Activated naive CD8-positive, alpha-beta T cell treated with anti-CD3 and anti-CD28 coated beads, Interleukin-2, amount 10 ng/mL, durations not matched to agents 7 days and 5 days (primary cell): ENCODE measurements at regions not wholly inside any gene's neighbourhood (a gene's known extent, or its start where the extent isn't known, plus 50 kb on each side); places are given as distances from the start of the nearest gene placed in this dataset.

Experiments
- ATAC-seq: fragments of 150-1000 bp; cut with Tn5 transposase; one replicate; pipeline ENCODE4 v1.10.0; 2021; ENCODE audit warnings: low read depth, moderate library complexity
- POLR2A ChIA-PET: fragments of 350-600 bp; sonication (Branson Sonifier 250); formaldehyde crosslinking; loops from one replicate; lab custom pipeline; 2021; ENCODE audit warnings: antibody characterized with exemption; lab: Charles Lee
- DNase-seq: peaks from one replicate; pipeline ENCODE4 v3.0.0; 2021
- H3K27ac Mint-ChIP-seq: one replicate; pipeline ENCODE4 v1.8.0; 2022; ENCODE audit warnings: mild to moderate bottlenecking, mixed read lengths
- H3K27me3 Mint-ChIP-seq: one replicate; pipeline ENCODE4 v1.8.0; 2022; ENCODE audit warnings: mild to moderate bottlenecking, moderate library complexity, mixed read lengths
- H3K36me3 Mint-ChIP-seq: one replicate; pipeline ENCODE4 v1.8.0; 2021; ENCODE audit warnings: mild to moderate bottlenecking, mixed read lengths
- H3K4me1 Mint-ChIP-seq: one replicate; pipeline ENCODE4 v1.8.0; 2021; ENCODE audit warnings: mixed read lengths
- H3K4me3 Mint-ChIP-seq: one replicate; pipeline ENCODE4 v1.8.0; 2022; ENCODE audit warnings: mild to moderate bottlenecking, moderate library complexity, mixed read lengths
- H3K9me3 Mint-ChIP-seq: one replicate; pipeline ENCODE4 v1.8.0; 2021; ENCODE audit warnings: mixed read lengths

DNA sequence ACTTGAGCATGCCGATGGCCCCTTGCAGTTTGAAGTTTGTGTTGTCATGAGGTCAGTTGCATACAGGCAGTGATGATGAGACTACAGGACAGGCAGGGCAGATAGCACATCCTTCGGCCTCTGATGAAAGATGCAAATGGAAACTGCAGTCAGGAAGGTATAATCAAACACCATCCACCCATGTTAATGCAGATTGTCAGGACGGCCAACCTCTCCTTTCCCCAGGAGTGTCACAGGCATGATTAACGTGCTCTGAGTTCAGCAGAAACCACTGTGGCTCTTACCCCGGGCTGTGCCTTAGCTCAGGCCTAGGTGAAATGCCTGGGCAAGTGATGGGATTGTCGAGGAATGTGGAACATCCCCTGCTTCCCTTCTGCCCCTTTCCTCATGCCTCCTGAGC, 893.5 kb upstream of the RBFOX1 start:
- DNase-seq: no peak
- Mint-ChIP-seq H3K36me3 (no peaks in the 10 kb centered on the region), H3K4me3 (no peak overlapping the region), H3K4me1 (no peaks in the 10 kb centered on the region), H3K27ac (no peak overlapping the region), H3K27me3 (no peaks in the 10 kb centered on the region), H3K9me3 (peaks cover 11% of the 10 kb centered on the region)
- POLR2A ChIA-PET: no interaction called here
- no peak for ATAC-seq

DNA sequence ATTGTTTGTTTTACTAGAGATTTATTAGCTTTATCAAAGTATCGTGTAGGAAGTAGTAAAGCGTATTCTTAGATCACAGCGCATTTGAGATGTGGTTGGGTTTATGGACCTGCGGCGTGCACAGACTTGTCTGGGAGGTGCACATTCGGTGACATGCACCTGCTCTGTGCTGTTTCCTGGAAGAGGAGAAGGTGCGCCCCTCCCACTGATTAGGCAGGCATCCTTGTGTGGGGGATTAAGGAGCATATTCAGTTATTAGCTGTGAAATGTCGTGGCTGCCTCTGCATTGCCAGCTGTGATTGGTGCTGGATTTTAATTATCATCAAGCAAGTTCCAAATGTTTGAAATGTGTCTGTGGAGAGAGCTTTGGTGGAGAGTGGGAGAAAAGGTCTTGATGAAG, 903.8 kb upstream of the RBFOX1 start:
- ATAC-seq (no peak), DNase-seq (no peak)
- H3K9me3 Mint-ChIP-seq: peaks cover 14% of the 10 kb centered on the region
- no peaks in the 10 kb centered on the region for H3K4me1 Mint-ChIP-seq
- no peak overlapping the region for H3K27ac Mint-ChIP-seq
- H3K36me3 Mint-ChIP-seq: no peaks in the 10 kb centered on the region
- no peak overlapping the region for H3K4me3 Mint-ChIP-seq
- POLR2A ChIA-PET: no interaction called here
- H3K27me3 Mint-ChIP-seq: no peaks in the 10 kb centered on the region

DNA sequence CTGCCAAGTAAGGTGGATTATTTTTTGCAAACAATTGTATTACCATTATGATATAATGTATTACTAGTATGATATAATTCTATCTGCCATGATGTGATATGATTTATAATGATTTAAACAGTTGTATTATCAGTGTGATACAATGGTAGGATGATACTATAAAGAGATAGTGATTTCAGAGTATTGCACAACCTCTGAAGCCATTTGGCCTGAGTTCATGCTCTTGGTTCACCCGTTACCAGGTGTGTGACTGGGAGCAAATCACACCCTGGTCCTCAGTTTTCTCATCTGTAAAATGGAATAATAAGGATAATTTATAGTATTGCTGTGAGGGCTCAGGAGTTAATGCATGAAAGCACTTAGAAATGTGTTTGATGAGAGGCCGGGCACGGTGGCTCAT, 905.0 kb upstream of the RBFOX1 start:
- Mint-ChIP-seq H3K36me3 (no peaks in the 10 kb centered on the region), H3K4me3 (no peak overlapping the region), H3K27me3 (no peaks in the 10 kb centered on the region), H3K27ac (no peak overlapping the region), H3K9me3 (peaks cover 17% of the 10 kb centered on the region), H3K4me1 (no peaks in the 10 kb centered on the region)
- ATAC-seq: no peak
- POLR2A ChIA-PET: no interaction called here
- DNase-seq: no peak

DNA sequence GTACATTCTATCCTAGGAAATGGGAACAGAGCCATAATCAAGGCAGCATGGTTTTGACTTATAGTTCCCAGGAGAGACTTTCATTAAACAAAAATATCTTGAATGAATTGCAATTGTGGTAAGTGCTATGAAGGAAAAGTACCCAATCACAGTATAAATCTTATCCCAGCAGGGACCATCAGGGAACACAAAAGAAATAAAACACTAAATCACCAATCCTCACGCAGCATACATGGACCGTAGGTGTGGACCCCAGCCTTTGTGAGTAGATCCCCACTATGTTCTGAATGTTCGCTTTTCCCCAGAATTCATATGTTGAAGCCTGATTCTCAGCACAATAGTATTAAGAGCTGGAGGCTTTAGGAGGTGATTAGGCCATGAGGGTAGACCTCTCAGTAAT, 925.0 kb upstream of the RBFOX1 start:
- Mint-ChIP-seq H3K4me1 (no peaks in the 10 kb centered on the region), H3K27me3 (no peaks in the 10 kb centered on the region), H3K36me3 (no peaks in the 10 kb centered on the region), H3K9me3 (peaks cover 2% of the 10 kb centered on the region), H3K4me3 (no peak overlapping the region), H3K27ac (no peak overlapping the region)
- ATAC-seq (no peak), DNase-seq (no peak)
- POLR2A ChIA-PET: no interaction called here

DNA sequence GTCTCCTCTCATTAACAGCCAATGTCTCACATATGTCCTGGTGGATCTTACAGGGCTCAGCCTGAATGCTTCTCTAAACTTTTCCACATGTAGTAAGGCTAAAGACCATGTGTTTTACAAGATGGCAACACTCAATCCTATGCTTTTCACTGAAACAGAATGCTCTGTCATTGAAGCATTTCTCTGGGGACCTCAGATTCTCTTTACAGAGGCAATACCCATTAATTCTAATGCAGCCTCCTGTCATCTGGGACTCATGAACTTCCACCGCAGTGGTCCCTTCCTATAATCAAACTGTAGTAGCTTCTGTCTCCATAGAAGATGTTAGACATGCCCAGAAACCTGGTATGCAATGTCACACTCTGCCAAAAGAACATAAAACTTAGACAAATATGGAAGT, 926.6 kb upstream of the RBFOX1 start:
- no peaks in the 10 kb centered on the region for H3K4me1 Mint-ChIP-seq
- DNase-seq: no peak
- no peaks in the 10 kb centered on the region for H3K36me3 Mint-ChIP-seq
- no peak overlapping the region for H3K27ac Mint-ChIP-seq
- no peak overlapping the region for H3K4me3 Mint-ChIP-seq
- ATAC-seq: no peak
- no peaks in the 10 kb centered on the region for H3K9me3 Mint-ChIP-seq
- POLR2A ChIA-PET: no interaction called here
- H3K27me3 Mint-ChIP-seq: no peaks in the 10 kb centered on the region

DNA sequence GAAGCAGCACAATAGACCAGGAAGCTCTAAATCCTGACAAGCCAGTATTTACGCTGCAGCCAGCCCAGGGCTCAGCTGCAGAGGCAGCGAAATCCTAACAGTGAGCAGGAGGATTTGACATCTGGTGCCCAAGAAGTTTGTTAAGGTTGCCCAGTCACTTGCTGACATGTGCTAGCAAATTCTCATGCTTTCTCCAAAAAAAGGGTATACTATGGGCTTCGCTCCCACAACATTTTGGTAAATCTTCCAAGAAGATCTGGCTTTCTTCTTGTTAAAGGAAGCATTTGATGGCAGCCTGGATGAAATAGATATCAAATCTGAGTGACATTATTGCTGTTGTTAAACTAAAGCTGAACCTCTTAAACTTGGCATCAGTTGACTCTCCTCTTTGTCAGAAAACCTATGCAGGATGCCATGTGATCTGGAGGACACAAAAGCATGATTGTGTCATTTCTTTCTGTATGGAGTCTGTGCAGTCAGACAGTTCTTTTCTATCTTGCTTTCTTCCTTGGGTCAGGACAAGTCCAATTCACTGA, 949.7 kb upstream of the RBFOX1 start:
- Mint-ChIP-seq H3K27me3 (no peaks in the 10 kb centered on the region), H3K9me3 (peaks cover 6% of the 10 kb centered on the region), H3K4me1 (no peaks in the 10 kb centered on the region), H3K4me3 (no peak overlapping the region), H3K27ac (no peak overlapping the region), H3K36me3 (no peaks in the 10 kb centered on the region)
- POLR2A ChIA-PET: no interaction called here
- no peak for ATAC-seq
- DNase-seq: no peak

DNA sequence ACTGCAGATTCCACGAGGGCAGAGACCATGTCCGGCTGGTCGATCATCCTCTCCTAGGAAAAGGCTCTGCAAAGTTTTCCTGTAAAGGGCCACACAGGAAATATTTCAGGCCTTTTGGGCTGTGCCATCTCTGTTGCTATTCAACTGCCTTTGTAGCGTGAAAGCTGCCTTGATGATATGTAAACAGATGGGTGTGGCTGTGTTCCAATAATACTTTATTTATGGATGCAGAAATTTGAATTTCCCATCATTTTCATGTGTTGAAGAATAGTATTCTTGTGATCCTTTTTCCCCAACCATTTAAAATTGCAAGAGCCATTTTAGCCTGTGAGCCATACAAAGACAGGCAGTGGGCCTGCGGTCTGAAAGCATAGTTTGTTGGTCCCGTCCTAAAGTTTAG, 950.7 kb upstream of the RBFOX1 start:
- Mint-ChIP-seq H3K27me3 (no peaks in the 10 kb centered on the region), H3K36me3 (no peaks in the 10 kb centered on the region), H3K27ac (no peak overlapping the region), H3K4me1 (no peaks in the 10 kb centered on the region), H3K4me3 (no peak overlapping the region), H3K9me3 (peaks cover 6% of the 10 kb centered on the region)
- no peak for ATAC-seq
- POLR2A ChIA-PET: no interaction called here
- no peak for DNase-seq

DNA sequence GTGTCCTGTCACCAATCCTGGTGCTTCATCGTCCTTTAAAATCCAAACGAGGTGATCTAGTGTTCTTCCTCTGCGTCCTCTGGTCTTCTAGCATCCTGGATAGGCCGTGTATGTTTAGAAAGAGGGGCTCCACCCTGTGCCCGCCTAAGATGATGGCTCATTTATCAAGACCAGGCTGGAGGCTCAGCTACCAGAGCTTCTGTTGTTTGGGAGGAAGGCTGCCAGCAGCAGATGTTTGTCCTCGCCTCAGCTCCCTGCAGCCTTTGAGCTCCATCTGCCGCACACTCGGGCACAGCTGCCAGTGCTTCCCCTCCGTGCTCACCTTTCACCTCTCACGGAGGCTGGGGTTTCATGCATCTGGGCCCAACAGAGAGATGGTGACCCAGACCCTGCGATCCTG, 954.7 kb upstream of the RBFOX1 start:
- Mint-ChIP-seq H3K4me1 (no peaks in the 10 kb centered on the region), H3K27ac (no peak overlapping the region), H3K9me3 (peaks cover 3% of the 10 kb centered on the region), H3K4me3 (no peak overlapping the region), H3K27me3 (no peaks in the 10 kb centered on the region), H3K36me3 (no peaks in the 10 kb centered on the region)
- DNase-seq (no peak), ATAC-seq (no peak)
- POLR2A ChIA-PET: no interaction called here

DNA sequence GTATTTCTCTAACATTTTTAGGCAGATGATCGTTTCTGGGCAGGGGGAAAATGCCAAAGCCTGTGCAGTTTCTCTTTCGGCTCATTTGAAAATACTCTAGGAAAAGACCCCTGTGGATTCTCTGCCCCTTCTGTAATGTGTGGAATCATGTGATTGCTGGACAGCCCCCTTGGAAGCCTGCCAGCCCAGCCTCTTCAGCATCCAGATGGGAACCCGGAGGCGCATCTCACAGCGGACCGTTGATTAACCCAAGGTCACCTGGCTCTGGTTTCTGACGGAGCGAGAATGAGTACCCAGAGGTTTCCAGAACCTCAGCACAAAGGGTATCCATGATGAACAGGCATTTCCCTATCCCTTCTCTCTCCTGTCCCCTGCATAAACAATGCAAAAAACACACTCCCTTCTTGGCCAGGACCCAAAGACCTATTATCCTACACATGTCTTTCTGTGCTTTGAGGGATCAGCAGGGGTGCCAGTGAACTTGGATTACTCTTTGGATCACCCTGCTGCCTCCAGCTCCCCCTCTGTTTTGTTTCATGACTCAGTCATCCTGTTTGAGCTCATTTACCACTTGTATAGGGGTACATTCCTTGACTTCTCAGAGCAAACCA, 957.1 kb upstream of the RBFOX1 start:
- Mint-ChIP-seq H3K9me3 (peaks cover 3% of the 10 kb centered on the region), H3K27me3 (no peaks in the 10 kb centered on the region), H3K27ac (no peak overlapping the region), H3K4me3 (no peak overlapping the region), H3K4me1 (no peaks in the 10 kb centered on the region), H3K36me3 (no peaks in the 10 kb centered on the region)
- DNase-seq (no peak), ATAC-seq (no peak)
- POLR2A ChIA-PET: no interaction called here

DNA sequence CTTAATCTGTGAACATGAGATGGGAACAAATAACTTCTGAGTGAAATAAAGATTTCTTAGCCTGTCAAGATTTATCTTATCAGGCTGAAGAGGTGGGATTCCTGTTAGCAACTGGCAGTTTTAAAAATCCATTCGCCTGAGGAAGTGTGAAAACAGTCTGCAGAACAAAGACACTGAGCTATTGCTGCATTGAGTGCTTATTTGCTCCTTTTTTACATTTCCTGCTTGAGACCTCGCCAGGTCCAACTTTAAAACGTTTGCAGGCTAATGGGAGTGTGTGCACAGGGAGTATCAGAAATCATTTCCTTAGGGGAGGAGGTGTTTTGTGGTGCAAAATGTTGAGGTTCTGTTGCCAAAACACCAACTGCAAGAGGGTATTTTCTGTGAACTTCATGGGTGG, 957.8 kb upstream of the RBFOX1 start:
- DNase-seq (no peak), ATAC-seq (no peak)
- Mint-ChIP-seq H3K27me3 (no peaks in the 10 kb centered on the region), H3K4me1 (no peaks in the 10 kb centered on the region), H3K36me3 (no peaks in the 10 kb centered on the region), H3K27ac (no peak overlapping the region), H3K4me3 (no peak overlapping the region), H3K9me3 (peaks cover 6% of the 10 kb centered on the region)
- POLR2A ChIA-PET: no interaction called here

DNA sequence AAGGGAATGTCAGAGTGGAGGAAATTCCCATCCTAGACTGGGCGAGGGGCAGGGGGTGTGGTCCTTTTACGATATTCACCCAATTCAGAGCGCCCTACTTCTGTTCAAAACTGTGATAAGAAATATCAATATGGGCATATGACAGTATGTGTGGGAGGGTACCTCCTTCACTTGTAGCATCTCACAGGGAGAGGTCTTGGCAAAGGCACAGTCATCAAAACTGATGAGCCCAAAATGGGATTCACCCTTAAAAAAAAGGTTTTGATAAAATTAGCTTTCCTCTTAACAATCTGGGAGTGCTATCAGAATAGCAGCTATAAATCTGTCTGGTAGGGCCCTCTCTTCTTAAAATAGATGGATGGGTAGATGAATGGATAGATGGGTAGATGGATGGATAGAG, 967.8 kb upstream of the RBFOX1 start:
- no peaks in the 10 kb centered on the region for H3K36me3 Mint-ChIP-seq
- H3K27ac Mint-ChIP-seq: no peak overlapping the region
- no peaks in the 10 kb centered on the region for H3K27me3 Mint-ChIP-seq
- POLR2A ChIA-PET: no interaction called here
- no peaks in the 10 kb centered on the region for H3K4me1 Mint-ChIP-seq
- H3K4me3 Mint-ChIP-seq: no peak overlapping the region
- peaks cover 3% of the 10 kb centered on the region for H3K9me3 Mint-ChIP-seq
- ATAC-seq (no peak), DNase-seq (no peak)

DNA sequence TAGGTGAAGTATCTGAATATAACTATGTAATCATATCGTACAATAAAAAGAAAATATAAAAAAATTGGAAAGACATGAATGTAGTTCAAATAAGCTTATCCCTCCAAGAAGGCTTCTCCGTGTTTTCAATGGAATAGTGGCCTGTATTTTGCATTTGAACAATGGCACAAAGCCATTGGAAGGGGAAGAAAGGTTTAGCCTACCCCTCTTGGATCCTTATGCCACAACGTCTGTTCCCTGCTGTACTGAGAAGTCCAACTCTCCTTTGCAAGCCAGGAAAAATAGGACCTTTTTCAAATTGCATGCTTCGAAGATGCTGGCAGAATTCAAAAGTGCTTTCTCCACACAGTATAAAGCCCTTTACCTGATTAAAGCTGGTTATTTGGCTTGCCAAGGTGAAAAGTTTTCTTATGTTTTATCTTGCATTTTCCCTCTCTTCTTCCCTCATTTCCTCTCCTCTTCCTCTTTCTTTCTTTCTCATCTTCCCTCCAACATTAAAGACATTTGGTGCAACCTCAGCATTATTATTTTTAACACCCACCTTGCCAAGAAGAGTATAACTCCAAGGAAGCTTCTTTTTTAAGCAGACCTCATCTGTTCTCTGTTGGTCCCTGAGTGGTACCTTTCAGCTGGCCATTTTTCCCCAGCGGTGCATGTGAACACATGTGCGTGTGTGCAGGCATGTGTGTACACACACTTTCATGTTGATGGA, 968.6 kb upstream of the RBFOX1 start:
- Mint-ChIP-seq H3K36me3 (no peaks in the 10 kb centered on the region), H3K27ac (no peak overlapping the region), H3K9me3 (peaks cover 2% of the 10 kb centered on the region), H3K27me3 (no peaks in the 10 kb centered on the region), H3K4me3 (no peak overlapping the region), H3K4me1 (no peaks in the 10 kb centered on the region)
- DNase-seq (no peak), ATAC-seq (no peak)
- POLR2A ChIA-PET: no interaction called here

DNA sequence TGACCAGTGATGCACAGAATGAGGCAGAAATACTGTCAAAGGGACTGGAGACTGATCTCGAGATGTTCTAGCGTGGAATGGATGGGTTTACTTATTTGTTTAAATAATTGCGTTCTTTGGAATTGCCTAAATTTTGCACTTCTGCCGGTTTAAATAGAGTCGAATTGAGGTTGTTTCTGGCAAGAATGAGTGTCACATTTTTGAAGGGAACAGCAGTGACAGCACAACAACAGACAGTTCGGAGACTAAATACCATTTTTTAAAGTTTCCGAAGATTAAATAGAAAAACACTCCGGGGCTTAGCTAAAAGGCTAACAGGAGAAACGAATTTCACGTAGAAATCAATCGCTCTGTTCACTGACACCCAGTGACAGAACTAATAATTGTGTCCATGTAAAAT, 969.2 kb upstream of the RBFOX1 start:
- peaks cover under 1% of the 10 kb centered on the region for H3K9me3 Mint-ChIP-seq
- ATAC-seq: no peak
- H3K27me3 Mint-ChIP-seq: no peaks in the 10 kb centered on the region
- no peak for DNase-seq
- H3K36me3 Mint-ChIP-seq: no peaks in the 10 kb centered on the region
- no peaks in the 10 kb centered on the region for H3K4me1 Mint-ChIP-seq
- POLR2A ChIA-PET: no interaction called here
- no peak overlapping the region for H3K4me3 Mint-ChIP-seq
- H3K27ac Mint-ChIP-seq: no peak overlapping the region

DNA sequence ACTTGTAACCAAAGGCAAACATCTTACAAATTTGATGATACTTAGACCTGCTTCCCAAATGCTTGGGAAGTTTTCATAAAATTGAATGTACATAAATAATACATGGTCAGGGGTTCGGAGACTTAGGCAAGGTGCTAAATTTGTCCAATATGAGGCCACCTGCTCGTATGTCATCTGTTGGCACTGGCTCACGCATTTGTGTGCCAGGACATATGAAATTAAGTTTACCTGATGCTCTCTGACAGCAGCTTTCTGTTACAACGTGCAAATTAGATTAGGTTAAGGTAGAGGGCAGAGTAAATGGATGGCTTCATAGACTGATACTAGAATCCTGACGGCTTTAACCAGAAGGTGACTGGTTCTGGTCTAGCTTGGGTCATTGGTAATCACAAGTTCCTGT, 970.3 kb upstream of the RBFOX1 start:
- DNase-seq (no peak), ATAC-seq (no peak)
- Mint-ChIP-seq H3K27me3 (no peaks in the 10 kb centered on the region), H3K4me1 (no peaks in the 10 kb centered on the region), H3K9me3 (peaks cover 1% of the 10 kb centered on the region), H3K36me3 (no peaks in the 10 kb centered on the region), H3K27ac (no peak overlapping the region), H3K4me3 (no peak overlapping the region)
- POLR2A ChIA-PET: no interaction called here
